ENCODE measurements at regions not wholly inside any gene's neighbourhood (a gene's known extent, or its start where the extent isn't known, plus 50 kb on each side); places are given as distances from the start of the nearest gene placed in this dataset.

DNA sequence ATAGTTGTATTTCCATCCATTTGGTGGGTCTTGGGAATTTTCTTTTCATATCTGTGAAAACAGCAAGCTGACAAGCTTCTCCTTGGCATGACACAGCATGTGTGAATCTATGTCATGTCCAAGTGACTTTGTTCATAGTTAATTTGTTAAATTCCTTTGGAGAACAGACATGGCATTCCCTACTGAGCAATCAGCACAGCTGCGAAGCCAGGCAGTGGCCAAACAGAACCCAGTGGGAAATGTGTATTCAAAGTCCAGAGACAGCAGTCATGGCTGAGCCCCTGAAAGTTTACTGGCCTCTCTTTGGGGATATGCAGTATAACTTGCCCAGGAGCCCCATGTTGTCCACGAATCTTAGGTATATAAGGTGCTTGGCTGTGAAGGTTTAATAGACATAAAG lies 474.7 kb downstream of the NKX6-1 start:
- Histone ChIP-seq H3K4me3 (no peak overlapping the region), H3K27me3 (no peaks in the 10 kb centered on the region), H3K36me3 (replicated peaks in 1 of 2) (no peaks in the 10 kb centered on the region), H3K27ac (no peak overlapping the region), H3K9me3 (replicated peaks in 1 of 3) (no peaks in the 10 kb centered on the region), H3K4me1 (replicated peaks in 1 of 2) (no peaks in the 10 kb centered on the region)
- intact Hi-C loops (cut with DNase I): no loop called here
- no peak for TF ChIP-seq POLR2A (IDR thresholded peaks at IDR 0.05)
- no peak for TF ChIP-seq CTCF (IDR thresholded peaks at IDR 0.05)
- no peak for DNase-seq
- WGBS, 4 donors: 13 to 79% (median 66%) methylated on average over 1 to 2 of the region's 2 CpGs

DNA sequence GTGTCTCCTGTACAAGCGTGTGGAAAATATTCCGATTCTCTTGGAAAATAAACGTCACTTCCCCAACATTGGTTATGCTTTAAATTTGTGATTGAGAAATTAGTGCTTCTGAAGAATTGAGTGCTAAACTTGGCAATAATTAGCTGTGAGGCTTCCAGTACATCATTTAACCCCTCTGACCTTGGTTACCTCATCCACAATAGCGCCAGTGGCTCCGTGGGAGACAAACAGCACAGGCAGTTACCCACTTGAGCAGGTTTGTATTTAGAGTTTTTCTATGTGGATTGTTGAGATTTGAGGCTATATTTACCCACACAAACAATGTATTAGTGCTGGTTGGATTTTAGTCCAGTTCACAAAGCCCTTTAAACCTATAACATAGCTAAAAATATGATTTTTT lies 476.5 kb downstream of the NKX6-1 start:
- TF ChIP-seq CTCF (IDR thresholded peaks at IDR 0.05) (no peak), POLR2A (IDR thresholded peaks at IDR 0.05) (no peak)
- no peaks in the 10 kb centered on the region for H3K36me3 ChIP-seq (replicated peaks in 1 of 2)
- no peaks in the 10 kb centered on the region for H3K9me3 ChIP-seq (replicated peaks in 1 of 3)
- no peak for DNase-seq
- intact Hi-C loops (cut with DNase I): no loop called here
- WGBS, 4 donors: 66 to 76% (median 73%) methylated on average over 5 of the region's 5 CpGs
- no peak overlapping the region for H3K4me3 ChIP-seq
- no peaks in the 10 kb centered on the region for H3K27me3 ChIP-seq
- H3K27ac ChIP-seq: no peak overlapping the region
- H3K4me1 ChIP-seq (replicated peaks in 1 of 2): no peaks in the 10 kb centered on the region

DNA sequence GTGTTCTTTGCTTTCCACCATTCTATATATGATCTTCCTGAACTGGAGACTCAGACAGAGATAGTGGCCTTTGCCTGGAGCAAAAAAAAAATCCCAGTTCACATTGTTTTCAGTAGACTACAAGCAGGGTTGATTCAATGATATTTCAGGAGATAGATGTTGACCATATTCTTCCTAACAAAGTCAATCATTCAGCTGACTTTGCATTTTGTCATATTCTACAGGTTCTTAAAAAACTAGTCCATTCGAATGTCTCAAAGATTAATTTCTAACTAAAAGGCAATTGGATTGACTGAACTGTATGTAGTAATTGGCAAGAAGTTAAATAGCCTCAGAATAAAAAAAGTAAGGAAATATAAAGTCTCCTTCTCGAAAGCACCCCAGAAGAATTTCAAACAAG lies 479.5 kb downstream of the NKX6-1 start:
- Histone ChIP-seq H3K36me3 (replicated peaks in 1 of 2) (no peaks in the 10 kb centered on the region), H3K4me1 (replicated peaks in 1 of 2) (no peaks in the 10 kb centered on the region), H3K27me3 (no peaks in the 10 kb centered on the region), H3K27ac (no peak overlapping the region), H3K4me3 (no peak overlapping the region), H3K9me3 (replicated peaks in 1 of 3) (no peaks in the 10 kb centered on the region)
- no peak for TF ChIP-seq CTCF (IDR thresholded peaks at IDR 0.05)
- TF ChIP-seq POLR2A (IDR thresholded peaks at IDR 0.05): no peak
- 67 to 77% (median 72%) methylated on average over 2 of the region's 2 CpGs for WGBS, 4 donors
- DNase-seq: no peak
- intact Hi-C loops (cut with DNase I): no loop called here

DNA sequence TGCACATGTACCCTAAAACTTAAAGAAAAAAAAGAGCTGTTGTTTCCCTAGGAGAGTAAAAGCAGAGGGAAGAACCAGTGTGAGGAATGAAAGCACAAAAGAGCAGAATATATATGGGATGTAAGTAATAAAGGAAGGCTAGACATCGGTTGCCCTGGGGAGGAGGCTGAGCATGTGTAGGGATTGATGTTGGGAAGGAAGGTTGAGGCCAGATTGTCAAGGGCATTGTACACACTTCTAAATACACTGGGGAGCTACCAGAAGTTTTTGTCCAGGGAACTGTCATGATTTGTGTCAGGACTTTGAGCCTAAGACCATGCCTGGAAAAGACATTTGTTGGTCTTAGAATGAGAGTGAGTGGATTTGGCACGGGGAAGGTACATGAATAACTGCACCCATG lies 467.1 kb downstream of the GPAT3 start:
- H3K9me3 ChIP-seq (replicated peaks in 1 of 3): no peaks in the 10 kb centered on the region
- no peak overlapping the region for H3K27ac ChIP-seq
- intact Hi-C loops (cut with DNase I): no loop called here
- H3K4me3 ChIP-seq: no peak overlapping the region
- TF ChIP-seq CTCF (IDR thresholded peaks at IDR 0.05): no peak
- 67 to 88% (median 79%) methylated on average over 2 of the region's 2 CpGs for WGBS, 4 donors
- no peaks in the 10 kb centered on the region for H3K27me3 ChIP-seq
- no peaks in the 10 kb centered on the region for H3K36me3 ChIP-seq (replicated peaks in 1 of 2)
- H3K4me1 ChIP-seq (replicated peaks in 1 of 2): no peaks in the 10 kb centered on the region
- DNase-seq: no peak
